T-helper 1 cell (primary cell): ENCODE measurements at regions not wholly inside any gene's neighbourhood (a gene's known extent, or its start where the extent isn't known, plus 50 kb on each side); places are given as distances from the start of the nearest gene placed in this dataset.
"Not testable (repeated sequence)": the region's sequence is repeated elsewhere in the genome, so short reads cannot be mapped to it uniquely, and the experiment has no call there.

ENCODE experiments used
- DNase-seq, 5 donors: peaks; one replicate each; pipeline ENCODE4 v3.0.0-alpha.2; 2012 to 2020

GRCh38 chrX:125202591-125203248 lies 117.0 kb upstream of the TEX13C start:
- DNase-seq: no peak

- DNase-seq: no peak
Measured at GRCh38 chrX:125203365-125203736, 116.3 kb upstream of the TEX13C start.

- DNase-seq: peak in 1 of 5 donors; percentile 12
Measured at GRCh38 chrX:125203737-125204578, 115.7 kb upstream of the TEX13C start.

GRCh38 chrX:125204681-125205132 lies 115.0 kb upstream of the TEX13C start:
- DNase-seq: no peak

GRCh38 chrX:125205133-125205917 lies 114.3 kb upstream of the TEX13C start:
- DNase-seq: peak in 1 of 5 donors; percentile 26

- no peak for DNase-seq
Measured at GRCh38 chrX:125205918-125206665, 113.6 kb upstream of the TEX13C start.

GRCh38 chrX:125210146-125210545 lies 109.5 kb upstream of the TEX13C start:
- DNase-seq: no peak

GRCh38 chrX:125219852-125220251 lies 99.8 kb upstream of the TEX13C start:
- no peak for DNase-seq

- no peak for DNase-seq
Measured at GRCh38 chrX:125236955-125237354, 82.7 kb upstream of the TEX13C start.

GRCh38 chrX:125248931-125249330 lies 70.7 kb upstream of the TEX13C start:
- no peak for DNase-seq

GRCh38 chrX:125255759-125256158 lies 63.9 kb upstream of the TEX13C start:
- DNase-seq: not testable (repeated sequence)

GRCh38 chrX:125262836-125263235 lies 56.8 kb upstream of the TEX13C start:
- no peak for DNase-seq

- no peak for DNase-seq
Measured at GRCh38 chrX:125266153-125266660, 53.5 kb upstream of the TEX13C start.
